Activated B cell treated with CpG ODN at 0.5 μM for 24 hours (primary cell): ENCODE measurements at regions not wholly inside any gene's neighbourhood (a gene's known extent, or its start where the extent isn't known, plus 50 kb on each side); places are given as distances from the start of the nearest gene placed in this dataset.
"Not testable (repeated sequence)": the region's sequence is repeated elsewhere in the genome, so short reads cannot be mapped to it uniquely, and the experiment has no call there.

Source experiments
- ATAC-seq: fragments of 200-7000 bp; cut with Tn5 transposase; one replicate; pipeline ENCODE4 v1.10.0; 2021; ENCODE audit warnings: low read depth, mild to moderate bottlenecking, moderate library complexity
- CTCF ChIA-PET: fragments of 350-600 bp; sonication (Branson Sonifier 250); formaldehyde crosslinking; loops from one replicate; lab custom pipeline; 2021; ENCODE audit warnings: antibody characterized with exemption; lab: Charles Lee
- POLR2A ChIA-PET: fragments of 350-600 bp; sonication (Branson Sonifier 250); formaldehyde crosslinking; loops from one replicate; lab custom pipeline; 2021; ENCODE audit warnings: antibody characterized with exemption; lab: Charles Lee
- DNase-seq: peaks from one replicate; pipeline ENCODE4 v3.0.0; 2022
- H3K27ac Mint-ChIP-seq: one replicate; pipeline ENCODE4 v1.8.0; 2020; ENCODE audit warnings: mixed read lengths
- H3K27me3 Mint-ChIP-seq: one replicate; pipeline ENCODE4 v1.8.0; 2021; ENCODE audit warnings: mixed read lengths
- H3K36me3 Mint-ChIP-seq: one replicate; pipeline ENCODE4 v1.8.0; 2021; ENCODE audit warnings: low read depth, mixed read lengths
- H3K4me1 Mint-ChIP-seq: one replicate; pipeline ENCODE4 v1.8.0; 2021; ENCODE audit warnings: mixed read lengths
- H3K4me3 Mint-ChIP-seq: one replicate; pipeline ENCODE4 v1.8.0; 2020; ENCODE audit warnings: mild to moderate bottlenecking, mixed read lengths
- H3K9me3 Mint-ChIP-seq: one replicate; pipeline ENCODE4 v1.8.0; 2020; ENCODE audit warnings: mixed read lengths
- CTCF ChIP-seq: fragments of 200-600 bp; IDR thresholded peaks from one replicate; pipeline ENCODE4 v1.8.0; 2022; ENCODE audit warnings: antibody characterized with exemption, mild to moderate bottlenecking
- intact Hi-C: fragments of 100-400 bp; cut with micrococcal nuclease; formaldehyde crosslinking; loops from one replicate; pipeline ENCODE4 v1.15.1; 2024

- ChIA-PET POLR2A (no interaction called here), CTCF (no interaction called here)
- Mint-ChIP-seq H3K4me3 (no peak overlapping the region), H3K9me3 (no peaks in the 10 kb centered on the region), H3K36me3 (no peaks in the 10 kb centered on the region), H3K27ac (peak overlapping the region; percentile 25), H3K27me3 (peaks cover 24% of the 10 kb centered on the region), H3K4me1 (peaks cover 20% of the 10 kb centered on the region)
- no peak for TF ChIP-seq CTCF
- ATAC-seq (no peak), DNase-seq (no peak)
- intact Hi-C loops, result loop anchor here (10.0 kb wide), 1 partner anchor 471 kb away; no protein-coding TSS in a partner anchor
Measured at GRCh38 chr2:143933946-143934569, 585.9 kb downstream of the ZEB2 start.

- POLR2A ChIA-PET, result no interaction called here
Measured at GRCh38 chr2:143930891-143931290, 589.0 kb downstream of the ZEB2 start.

GRCh38 chr2:143928613-143929012 is 591.3 kb downstream of the ZEB2 start:
- DNase-seq, result no peak
- intact Hi-C loops, result no loop called here
- Mint-ChIP-seq H3K9me3 (no peaks in the 10 kb centered on the region), H3K4me1 (no peaks in the 10 kb centered on the region), H3K4me3 (no peak overlapping the region), H3K36me3 (no peaks in the 10 kb centered on the region), H3K27me3 (peaks cover 9% of the 10 kb centered on the region), H3K27ac (no peak overlapping the region)
- no peak for TF ChIP-seq CTCF
- ChIA-PET CTCF (no interaction called here), POLR2A (no interaction called here)
- ATAC-seq, result no peak

More at GRCh38 chr2:143930891-143931290, 589.0 kb downstream of the ZEB2 start:
- intact Hi-C loops, result loop anchor here (10.0 kb wide), 1 partner anchor 474 kb away; no protein-coding TSS in a partner anchor
- ATAC-seq (no peak), DNase-seq (no peak)
- Mint-ChIP-seq H3K27me3 (peaks cover 10% of the 10 kb centered on the region), H3K4me1 (peaks cover 4% of the 10 kb centered on the region), H3K36me3 (no peaks in the 10 kb centered on the region), H3K4me3 (no peak overlapping the region), H3K27ac (no peak overlapping the region), H3K9me3 (no peaks in the 10 kb centered on the region)
- TF ChIP-seq CTCF, result no peak
- CTCF ChIA-PET, result no interaction called here

- H3K36me3 Mint-ChIP-seq, result no peaks in the 10 kb centered on the region
- H3K27me3 Mint-ChIP-seq, result peaks cover 9% of the 10 kb centered on the region
- intact Hi-C loops, result no loop called here
- POLR2A ChIA-PET, result no interaction called here
- H3K27ac Mint-ChIP-seq, result no peak overlapping the region
- CTCF ChIA-PET, result interaction anchor here (0.6 kb wide), 1 partner anchor 1567 kb away, joined by 3 read pairs; no protein-coding TSS in a partner anchor
- H3K4me3 Mint-ChIP-seq, result no peak overlapping the region
- TF ChIP-seq CTCF, result no peak
- ATAC-seq (no peak), DNase-seq (no peak)
- no peaks in the 10 kb centered on the region for H3K9me3 Mint-ChIP-seq
- H3K4me1 Mint-ChIP-seq, result no peaks in the 10 kb centered on the region
Measured at GRCh38 chr2:143928184-143928583, 591.7 kb downstream of the ZEB2 start.

- no peak for TF ChIP-seq CTCF
- DNase-seq (no peak), ATAC-seq (no peak)
- Mint-ChIP-seq H3K9me3 (no peaks in the 10 kb centered on the region), H3K27me3 (peaks cover 4% of the 10 kb centered on the region), H3K36me3 (no peaks in the 10 kb centered on the region), H3K4me3 (no peak overlapping the region), H3K4me1 (no peaks in the 10 kb centered on the region), H3K27ac (no peak overlapping the region)
- ChIA-PET CTCF (no interaction called here), POLR2A (no interaction called here)
- intact Hi-C loops, result no loop called here
Measured at GRCh38 chr2:143926736-143927135, 593.2 kb downstream of the ZEB2 start.

GRCh38 chr2:143922261-143922830 is 597.6 kb downstream of the ZEB2 start:
- H3K27me3 Mint-ChIP-seq, DNase-seq, H3K36me3 Mint-ChIP-seq, H3K4me3 Mint-ChIP-seq, CTCF ChIA-PET, ATAC-seq, H3K27ac Mint-ChIP-seq, H3K4me1 Mint-ChIP-seq, intact Hi-C loops, POLR2A ChIA-PET: not testable (repeated sequence)
- H3K9me3 Mint-ChIP-seq, result peaks cover 21% of the 10 kb centered on the region
